NT2/D1 (cell line): ENCODE measurements at regions not wholly inside any gene's neighbourhood (a gene's known extent, or its start where the extent isn't known, plus 50 kb on each side); places are given as distances from the start of the nearest gene placed in this dataset.

Experiments used
- SUZ12 ChIP-seq: IDR thresholded peaks from 2 replicates; pipeline ENCODE4 v1.6.1; 2011; ENCODE audit not compliant: insufficient read length, insufficient read depth; ENCODE audit errors: extremely low read depth
- YY1 ChIP-seq: IDR thresholded peaks from 2 replicates; pipeline ENCODE4 v1.6.1; 2011; ENCODE audit not compliant: insufficient read length, insufficient read depth
- ZNF274 ChIP-seq: IDR thresholded peaks from 2 replicates; pipeline ENCODE4 v1.6.1; 2011; ENCODE audit warnings: mild to moderate bottlenecking, low read depth, low read length

DNA sequence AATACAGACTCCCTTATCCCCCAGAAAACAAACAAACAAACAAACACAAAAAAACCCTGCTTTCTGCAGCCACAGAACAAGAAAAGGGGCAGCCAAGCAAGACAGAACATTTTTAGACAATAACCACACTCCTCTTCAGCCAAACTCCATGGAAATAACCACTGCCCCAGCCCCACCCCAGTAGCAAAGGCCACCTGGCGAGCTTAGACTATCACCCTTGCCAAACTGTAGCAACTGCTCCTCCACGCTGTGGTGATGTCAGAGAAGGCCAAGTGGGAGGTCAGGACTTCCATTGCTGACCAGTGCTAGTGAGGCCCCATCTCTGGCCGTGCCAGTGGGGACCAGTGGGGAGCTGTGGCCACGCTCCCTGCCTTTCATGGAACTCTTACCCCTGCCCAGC lies 60.3 kb upstream of the CHRNA7 start:
- no peak for TF ChIP-seq YY1
- TF ChIP-seq ZNF274: no peak
- TF ChIP-seq SUZ12: no peak
